ENCODE measurements at regions not wholly inside any gene's neighbourhood (a gene's known extent, or its start where the extent isn't known, plus 50 kb on each side); places are given as distances from the start of the nearest gene placed in this dataset.
A peak's percentile ranks its signal among the peaks of the same experiment; 100 is the strongest.

DNA sequence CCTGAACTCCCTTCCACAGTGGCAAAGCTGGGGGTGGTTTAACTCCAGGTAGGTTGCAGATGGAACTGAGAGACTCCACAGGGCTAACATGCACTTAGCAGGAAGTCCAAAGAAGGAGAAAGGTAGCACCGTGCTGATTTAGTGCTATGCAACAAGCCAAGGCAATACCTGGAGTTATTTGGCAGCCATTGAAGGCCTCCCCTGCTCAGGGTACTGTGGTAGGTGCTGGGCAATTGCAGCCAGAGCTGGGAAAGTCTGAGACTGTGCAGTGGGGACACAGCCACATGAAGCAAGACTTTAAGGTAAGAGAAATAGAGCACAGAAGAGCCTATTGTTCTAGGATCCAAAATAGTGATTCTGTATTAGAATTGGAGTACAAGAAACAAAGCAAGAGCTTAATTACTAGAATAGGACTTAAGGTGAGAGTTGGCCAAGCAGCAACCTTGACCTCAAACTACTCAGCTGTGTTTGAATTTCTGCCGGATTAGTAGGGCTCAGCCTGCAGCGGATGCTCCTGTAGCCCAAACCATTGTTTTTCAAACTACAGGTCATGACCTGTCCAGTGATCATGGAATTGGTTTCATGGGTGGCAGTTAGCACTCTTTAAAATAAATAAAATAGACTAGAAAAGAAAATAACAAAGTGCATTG lies 80.8 kb upstream of the STMND1 start:
- Histone ChIP-seq H3K27ac (no peak overlapping the region), H3K36me3 (no peaks in the 10 kb centered on the region), H3K9me3 (peaks cover 0 to 8% of the 10 kb centered on the region in 2 donors), H3K4me3 (no peak overlapping the region), H3K4me1 (no peaks in the 10 kb centered on the region), H3K27me3 (no peaks in the 10 kb centered on the region)
- no peak for DNase-seq
- no peak for TF ChIP-seq POLR2A (IDR thresholded peaks at IDR 0.05)
- TF ChIP-seq, protein P1, sequence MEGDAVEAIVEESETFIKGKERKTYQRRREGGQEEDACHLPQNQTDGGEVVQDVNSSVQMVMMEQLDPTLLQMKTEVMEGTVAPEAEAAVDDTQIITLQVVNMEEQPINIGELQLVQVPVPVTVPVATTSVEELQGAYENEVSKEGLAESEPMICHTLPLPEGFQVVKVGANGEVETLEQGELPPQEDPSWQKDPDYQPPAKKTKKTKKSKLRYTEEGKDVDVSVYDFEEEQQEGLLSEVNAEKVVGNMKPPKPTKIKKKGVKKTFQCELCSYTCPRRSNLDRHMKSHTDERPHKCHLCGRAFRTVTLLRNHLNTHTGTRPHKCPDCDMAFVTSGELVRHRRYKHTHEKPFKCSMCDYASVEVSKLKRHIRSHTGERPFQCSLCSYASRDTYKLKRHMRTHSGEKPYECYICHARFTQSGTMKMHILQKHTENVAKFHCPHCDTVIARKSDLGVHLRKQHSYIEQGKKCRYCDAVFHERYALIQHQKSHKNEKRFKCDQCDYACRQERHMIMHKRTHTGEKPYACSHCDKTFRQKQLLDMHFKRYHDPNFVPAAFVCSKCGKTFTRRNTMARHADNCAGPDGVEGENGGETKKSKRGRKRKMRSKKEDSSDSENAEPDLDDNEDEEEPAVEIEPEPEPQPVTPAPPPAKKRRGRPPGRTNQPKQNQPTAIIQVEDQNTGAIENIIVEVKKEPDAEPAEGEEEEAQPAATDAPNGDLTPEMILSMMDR (IDR thresholded peaks at IDR 0.05), result no peak
- intact Hi-C loops (cut with DNase I; ENCODE audit: low total_unique reads), result no loop called here

DNA sequence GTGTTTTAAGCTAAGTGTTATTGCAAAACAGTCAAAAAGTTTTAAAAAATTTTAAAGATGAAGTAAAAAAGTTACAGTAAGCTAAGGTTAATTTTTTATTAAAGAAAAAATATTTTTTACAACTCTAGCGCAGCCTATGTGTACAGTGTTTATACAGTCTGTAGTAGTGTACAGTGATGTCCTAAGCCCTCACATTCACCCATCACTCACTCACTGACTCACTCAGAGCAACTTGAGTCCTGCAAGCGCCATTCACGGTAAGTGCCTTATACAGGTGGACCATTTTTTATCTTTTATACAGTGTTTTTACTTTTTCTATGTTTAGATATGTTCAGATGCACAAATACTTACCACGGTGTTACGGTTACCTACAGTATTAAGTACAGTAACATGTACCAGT lies 83.4 kb upstream of the STMND1 start:
- intact Hi-C loops (cut with DNase I; ENCODE audit: low total_unique reads), result no loop called here
- H3K36me3 ChIP-seq, result no peaks in the 10 kb centered on the region
- no peak overlapping the region for H3K4me3 ChIP-seq
- TF ChIP-seq POLR2A (IDR thresholded peaks at IDR 0.05), result no peak
- TF ChIP-seq, protein P1 (IDR thresholded peaks at IDR 0.05), result no peak
- no peak for DNase-seq
- H3K4me1 ChIP-seq, result no peaks in the 10 kb centered on the region
- H3K9me3 ChIP-seq, result no peaks in the 10 kb centered on the region
- no peak overlapping the region for H3K27ac ChIP-seq
- H3K27me3 ChIP-seq, result no peaks in the 10 kb centered on the region

DNA sequence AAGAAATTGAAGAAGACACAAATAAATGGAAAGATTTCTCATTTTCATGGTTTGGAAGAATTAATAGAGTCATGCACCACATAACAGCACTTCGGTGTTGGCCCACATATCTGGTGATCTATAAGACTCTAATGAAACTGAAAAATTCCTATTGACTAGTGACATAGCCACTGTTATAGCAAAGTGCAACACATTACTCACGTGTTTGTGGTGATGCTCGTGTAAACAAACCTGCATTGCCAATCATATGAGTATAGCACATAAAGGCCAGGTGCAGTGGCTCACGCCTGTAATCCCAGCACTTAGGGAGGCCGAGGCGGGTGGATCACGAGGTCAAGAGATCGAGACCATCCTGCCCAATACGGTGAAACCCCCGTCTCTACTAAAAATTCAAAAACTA lies 84.4 kb upstream of the STMND1 start:
- no peak for TF ChIP-seq POLR2A (IDR thresholded peaks at IDR 0.05)
- TF ChIP-seq, protein P1 (IDR thresholded peaks at IDR 0.05), result no peak
- H3K4me3 ChIP-seq, result no peak overlapping the region
- no peak for DNase-seq
- no peaks in the 10 kb centered on the region for H3K27me3 ChIP-seq
- no peaks in the 10 kb centered on the region for H3K36me3 ChIP-seq
- no peaks in the 10 kb centered on the region for H3K4me1 ChIP-seq
- intact Hi-C loops (cut with DNase I; ENCODE audit: low total_unique reads), result no loop called here
- no peak overlapping the region for H3K27ac ChIP-seq
- H3K9me3 ChIP-seq, result no peaks in the 10 kb centered on the region

DNA sequence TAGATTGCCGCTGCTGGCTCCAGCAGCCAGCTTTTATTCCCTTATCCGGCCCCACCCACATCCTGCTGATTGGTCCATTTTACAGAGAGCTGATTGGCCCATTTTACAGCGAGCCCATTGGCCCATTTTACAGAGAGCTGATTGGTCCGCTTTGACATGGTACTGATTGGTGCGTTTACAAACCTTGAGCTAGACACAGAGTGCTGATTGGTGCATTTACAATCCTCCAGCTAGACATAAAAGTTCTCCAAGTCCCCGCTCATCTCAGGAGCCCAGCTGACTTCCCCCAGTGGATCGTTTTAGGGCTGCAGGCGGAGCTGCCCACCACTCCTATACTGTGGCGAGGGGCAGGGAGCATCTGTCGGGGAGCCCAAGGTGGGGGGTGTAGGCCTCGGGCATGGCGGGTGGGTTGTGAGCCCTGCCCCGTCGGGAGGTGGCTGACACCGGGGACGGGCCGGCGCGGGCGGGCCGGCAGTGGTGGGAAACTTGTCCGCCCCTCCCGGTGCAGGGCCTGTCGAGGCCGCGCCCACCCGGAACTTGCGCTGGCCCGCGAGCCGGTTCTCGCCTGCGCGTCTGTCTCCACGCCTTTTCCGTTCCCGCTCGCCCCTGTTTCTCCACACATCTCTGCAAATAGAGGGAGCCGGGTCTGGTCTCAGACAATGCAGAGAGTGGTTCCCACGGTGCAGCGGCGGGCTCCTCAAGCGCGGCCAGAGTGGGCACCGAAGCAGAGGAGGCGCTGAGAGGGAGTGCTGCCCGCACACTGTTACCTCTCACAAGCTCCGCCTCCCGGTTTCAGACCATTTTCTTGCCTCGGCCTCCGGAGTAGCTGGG lies 86.1 kb upstream of the STMND1 start:
- intact Hi-C loops (cut with DNase I; ENCODE audit: low total_unique reads), result no loop called here
- peak in 1 of 2 donors; percentile 27 for DNase-seq
- TF ChIP-seq, protein P1 (IDR thresholded peaks at IDR 0.05), result no peak
- TF ChIP-seq POLR2A (IDR thresholded peaks at IDR 0.05), result no peak

DNA sequence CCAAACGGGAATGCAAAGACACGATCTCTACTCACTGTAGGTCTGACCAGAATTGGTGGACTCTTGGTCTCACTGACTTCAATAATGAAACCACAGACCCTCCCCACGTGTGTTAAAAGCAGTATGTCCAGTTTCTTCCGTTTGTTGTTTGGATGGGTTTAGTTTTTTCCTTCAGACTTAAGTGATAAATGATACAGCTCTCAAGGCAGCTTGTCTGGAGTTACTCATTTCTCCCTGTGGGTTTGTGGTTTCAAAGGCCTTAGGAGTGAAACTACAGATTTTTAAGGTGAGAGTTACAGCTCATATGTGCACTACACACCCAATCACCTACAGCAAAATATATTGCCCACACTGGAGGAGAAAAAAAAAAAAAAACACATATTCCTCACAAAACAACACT lies 86.7 kb upstream of the STMND1 start:
- no peak for DNase-seq
- H3K4me1 ChIP-seq, result no peaks in the 10 kb centered on the region
- no peak for TF ChIP-seq POLR2A (IDR thresholded peaks at IDR 0.05)
- TF ChIP-seq, protein P1 (IDR thresholded peaks at IDR 0.05), result no peak
- intact Hi-C loops (cut with DNase I; ENCODE audit: low total_unique reads), result no loop called here
- H3K9me3 ChIP-seq, result no peaks in the 10 kb centered on the region
- no peak overlapping the region for H3K27ac ChIP-seq
- H3K27me3 ChIP-seq, result no peaks in the 10 kb centered on the region
- H3K36me3 ChIP-seq, result no peaks in the 10 kb centered on the region
- H3K4me3 ChIP-seq, result no peak overlapping the region

More for the DNA sequence above, 86.1 kb upstream of the STMND1 start:
- H3K27me3 ChIP-seq, result no peaks in the 10 kb centered on the region
- no peaks in the 10 kb centered on the region for H3K4me1 ChIP-seq
- H3K9me3 ChIP-seq, result no peaks in the 10 kb centered on the region
- peak overlapping the region; percentile 29 to 44 for H3K4me3 ChIP-seq
- peak overlapping the region in 1 of 2 donors; percentile 10 for H3K27ac ChIP-seq
- no peaks in the 10 kb centered on the region for H3K36me3 ChIP-seq
